Type B pancreatic cell (in vitro differentiated cells): ENCODE measurements at regions not wholly inside any gene's neighbourhood (a gene's known extent, or its start where the extent isn't known, plus 50 kb on each side); places are given as distances from the start of the nearest gene placed in this dataset.

Experiments
- DNase-seq: peaks from one replicate; pipeline ENCODE4 v3.0.0; 2021; ENCODE audit warnings: mixed read lengths; ENCODE audit not compliant: unreplicated experiment; ENCODE audit errors: extremely low spot score
- H3K27ac Mint-ChIP-seq: 2 replicates; pipeline ENCODE4 v1.8.0; 2021; ENCODE audit warnings: mild to moderate bottlenecking, mixed read lengths
- H3K27me3 Mint-ChIP-seq: 2 replicates; pipeline ENCODE4 v1.8.0; 2021; ENCODE audit warnings: mixed read lengths
- H3K36me3 Mint-ChIP-seq: 2 replicates; pipeline ENCODE4 v1.8.0; 2021; ENCODE audit warnings: mixed read lengths
- H3K4me1 Mint-ChIP-seq: one replicate; pipeline ENCODE4 v1.8.0; 2021; ENCODE audit warnings: mixed read lengths; ENCODE audit not compliant: unreplicated experiment
- H3K4me3 Mint-ChIP-seq: 2 replicates; pipeline ENCODE4 v1.8.0; 2021; ENCODE audit warnings: mild to moderate bottlenecking, mixed read lengths
- H3K9me3 Mint-ChIP-seq: 2 replicates; pipeline ENCODE4 v1.8.0; 2021; ENCODE audit warnings: mixed read lengths
- CTCF ChIP-seq: fragments of 200-600 bp; sonication (generic); conservative IDR thresholded peaks from 2 replicates; pipeline ENCODE4 v1.5.0; 2021; ENCODE audit warnings: antibody characterized with exemption, mild to moderate bottlenecking

GRCh38 chr12:127012109-127012508 is 1254.9 kb upstream of the TMEM132C start:
- Mint-ChIP-seq H3K27me3 (no peaks in the 10 kb centered on the region), H3K4me3 (no peak overlapping the region), H3K9me3 (no peaks in the 10 kb centered on the region), H3K27ac (no peak overlapping the region), H3K4me1 (no peaks in the 10 kb centered on the region), H3K36me3 (no peaks in the 10 kb centered on the region)
- TF ChIP-seq CTCF, result no peak
- no peak for DNase-seq

GRCh38 chr12:127013197-127013596 is 1253.8 kb upstream of the TMEM132C start:
- H3K27me3 Mint-ChIP-seq, result no peaks in the 10 kb centered on the region
- no peaks in the 10 kb centered on the region for H3K36me3 Mint-ChIP-seq
- TF ChIP-seq CTCF, result no peak
- DNase-seq, result no peak
- no peak overlapping the region for H3K4me3 Mint-ChIP-seq
- no peaks in the 10 kb centered on the region for H3K4me1 Mint-ChIP-seq
- H3K9me3 Mint-ChIP-seq, result no peaks in the 10 kb centered on the region
- no peak overlapping the region for H3K27ac Mint-ChIP-seq

- no peak overlapping the region for H3K27ac Mint-ChIP-seq
- no peaks in the 10 kb centered on the region for H3K36me3 Mint-ChIP-seq
- H3K4me1 Mint-ChIP-seq, result no peaks in the 10 kb centered on the region
- H3K9me3 Mint-ChIP-seq, result no peaks in the 10 kb centered on the region
- no peak for DNase-seq
- H3K4me3 Mint-ChIP-seq, result no peak overlapping the region
- H3K27me3 Mint-ChIP-seq, result no peaks in the 10 kb centered on the region
- TF ChIP-seq CTCF, result no peak
These were observed 1252.9 kb upstream of the TMEM132C start for GRCh38 chr12:127014079-127014478.

- Mint-ChIP-seq H3K27ac (no peak overlapping the region), H3K9me3 (no peaks in the 10 kb centered on the region), H3K4me3 (no peak overlapping the region), H3K4me1 (no peaks in the 10 kb centered on the region), H3K36me3 (no peaks in the 10 kb centered on the region), H3K27me3 (peaks cover under 1% of the 10 kb centered on the region)
- no peak for DNase-seq
- no peak for TF ChIP-seq CTCF
These were observed 1242.2 kb upstream of the TMEM132C start for GRCh38 chr12:127024791-127025190.

- Mint-ChIP-seq H3K27me3 (peaks cover 4% of the 10 kb centered on the region), H3K4me3 (no peak overlapping the region), H3K36me3 (no peaks in the 10 kb centered on the region), H3K9me3 (no peaks in the 10 kb centered on the region), H3K27ac (no peak overlapping the region), H3K4me1 (no peaks in the 10 kb centered on the region)
- peak; percentile 46 for TF ChIP-seq CTCF
- DNase-seq, result no peak
These were observed 1241.4 kb upstream of the TMEM132C start for GRCh38 chr12:127025545-127025944.
